ENCODE measurements at regions not wholly inside any gene's neighbourhood (a gene's known extent, or its start where the extent isn't known, plus 50 kb on each side); places are given as distances from the start of the nearest gene placed in this dataset.

GRCh38 chr4:144799486-144799885 is 153.5 kb downstream of the HHIP start:
- 76 to 82% (median 79%) methylated on average over 2 of the region's 2 CpGs for WGBS, 5 donors
- Histone ChIP-seq H3K27ac (no peak overlapping the region), H3K4me3 (no peak overlapping the region), H3K27me3 (no peaks in the 10 kb centered on the region), H3K36me3 (no peaks in the 10 kb centered on the region), H3K4me1 (no peaks in the 10 kb centered on the region), H3K9me3 (peaks cover 0 to 23% (median 0%) of the 10 kb centered on the region in 4 donors)
- TF ChIP-seq POLR2AphosphoS5 (IDR thresholded peaks at IDR 0.05) (no peak), CTCF (IDR thresholded peaks at IDR 0.05) (no peak), POLR2A (IDR thresholded peaks at IDR 0.05) (no peak), EP300 (IDR thresholded peaks at IDR 0.05) (no peak)
- intact Hi-C loops (cut with DNase I; ENCODE audit: low total_unique reads), result no loop called here
- no peak for DNase-seq

DNA sequence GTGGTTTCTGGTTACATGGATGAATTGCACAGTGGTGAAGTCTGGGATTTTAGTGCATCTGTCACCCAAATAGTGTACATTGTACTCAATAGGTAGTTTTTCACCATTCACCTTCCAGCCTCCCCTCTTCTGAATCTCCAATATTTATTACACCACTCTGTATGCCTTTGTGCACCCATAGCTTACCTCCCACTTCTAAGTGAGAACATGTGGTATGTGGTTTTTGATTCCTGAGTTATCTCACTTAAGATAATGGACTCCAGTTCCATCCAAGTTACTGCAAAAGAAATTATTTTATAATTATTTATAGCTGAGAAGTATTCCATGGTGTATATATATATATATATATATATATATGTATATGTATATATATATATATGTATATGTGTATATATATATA is 155.8 kb downstream of the HHIP start:
- no peak overlapping the region for H3K4me3 ChIP-seq
- intact Hi-C loops (cut with DNase I; ENCODE audit: low total_unique reads), result no loop called here
- TF ChIP-seq EP300 (IDR thresholded peaks at IDR 0.05), result no peak
- no peak for TF ChIP-seq POLR2AphosphoS5 (IDR thresholded peaks at IDR 0.05)
- no peak for TF ChIP-seq POLR2A (IDR thresholded peaks at IDR 0.05)
- TF ChIP-seq CTCF (IDR thresholded peaks at IDR 0.05), result no peak
- no peak for DNase-seq
- no peaks in the 10 kb centered on the region for H3K4me1 ChIP-seq
- H3K9me3 ChIP-seq, result peaks cover 0 to 30% (median 8%) of the 10 kb centered on the region in 4 donors
- no peaks in the 10 kb centered on the region for H3K36me3 ChIP-seq
- H3K27me3 ChIP-seq, result no peaks in the 10 kb centered on the region
- H3K27ac ChIP-seq, result no peak overlapping the region

DNA sequence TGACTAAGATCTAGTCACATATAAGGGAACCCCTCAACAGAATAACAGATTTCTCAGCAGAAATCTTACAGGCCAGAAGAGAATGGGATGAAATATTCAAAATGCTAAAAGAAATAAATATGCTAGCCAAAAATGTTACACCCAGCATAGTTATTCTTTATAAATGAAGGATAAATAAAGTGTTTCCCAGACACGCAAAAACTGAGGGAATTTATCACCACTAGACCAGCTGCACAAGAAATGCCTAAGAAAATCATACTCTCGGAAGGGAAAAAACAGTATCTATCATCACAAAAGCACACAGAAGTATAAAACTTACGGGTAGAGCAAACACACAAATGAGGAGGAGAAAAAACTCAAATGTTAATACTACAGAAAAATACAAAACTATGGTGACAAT is 162.1 kb downstream of the HHIP start:
- Histone ChIP-seq H3K4me1 (no peaks in the 10 kb centered on the region), H3K36me3 (no peaks in the 10 kb centered on the region), H3K4me3 (no peak overlapping the region), H3K27me3 (no peaks in the 10 kb centered on the region), H3K27ac (no peak overlapping the region), H3K9me3 (peaks cover 0 to 43% (median 34%) of the 10 kb centered on the region in 4 donors)
- 86 to 93% (median 92%) methylated on average over 3 of the region's 3 CpGs for WGBS, 5 donors
- DNase-seq, result no peak
- intact Hi-C loops (cut with DNase I; ENCODE audit: low total_unique reads), result no loop called here
- no peak for TF ChIP-seq EP300 (IDR thresholded peaks at IDR 0.05)
- TF ChIP-seq POLR2AphosphoS5 (IDR thresholded peaks at IDR 0.05), result no peak
- TF ChIP-seq CTCF (IDR thresholded peaks at IDR 0.05), result no peak

- no peak overlapping the region for H3K27ac ChIP-seq
- intact Hi-C loops (cut with DNase I; ENCODE audit: low total_unique reads), result no loop called here
- H3K27me3 ChIP-seq, result no peaks in the 10 kb centered on the region
- H3K36me3 ChIP-seq, result no peaks in the 10 kb centered on the region
- TF ChIP-seq POLR2AphosphoS5 (IDR thresholded peaks at IDR 0.05) (no peak), EP300 (IDR thresholded peaks at IDR 0.05) (no peak), POLR2A (IDR thresholded peaks at IDR 0.05) (no peak), CTCF (IDR thresholded peaks at IDR 0.05) (no peak)
- no peak for DNase-seq
- no peak overlapping the region for H3K4me3 ChIP-seq
- WGBS, 5 donors, result 60 to 82% (median 74%) methylated on average over 1 of the region's 1 CpG
- no peaks in the 10 kb centered on the region for H3K4me1 ChIP-seq
- H3K9me3 ChIP-seq, result peaks cover 0 to 47% (median 34%) of the 10 kb centered on the region in 4 donors
These were observed 163.2 kb downstream of the HHIP start for GRCh38 chr4:144809056-144809640.

All from stomach (tissue), 8 donors.